ENCODE measurements at regions not wholly inside any gene's neighbourhood (a gene's known extent, or its start where the extent isn't known, plus 50 kb on each side); places are given as distances from the start of the nearest gene placed in this dataset.

DNA sequence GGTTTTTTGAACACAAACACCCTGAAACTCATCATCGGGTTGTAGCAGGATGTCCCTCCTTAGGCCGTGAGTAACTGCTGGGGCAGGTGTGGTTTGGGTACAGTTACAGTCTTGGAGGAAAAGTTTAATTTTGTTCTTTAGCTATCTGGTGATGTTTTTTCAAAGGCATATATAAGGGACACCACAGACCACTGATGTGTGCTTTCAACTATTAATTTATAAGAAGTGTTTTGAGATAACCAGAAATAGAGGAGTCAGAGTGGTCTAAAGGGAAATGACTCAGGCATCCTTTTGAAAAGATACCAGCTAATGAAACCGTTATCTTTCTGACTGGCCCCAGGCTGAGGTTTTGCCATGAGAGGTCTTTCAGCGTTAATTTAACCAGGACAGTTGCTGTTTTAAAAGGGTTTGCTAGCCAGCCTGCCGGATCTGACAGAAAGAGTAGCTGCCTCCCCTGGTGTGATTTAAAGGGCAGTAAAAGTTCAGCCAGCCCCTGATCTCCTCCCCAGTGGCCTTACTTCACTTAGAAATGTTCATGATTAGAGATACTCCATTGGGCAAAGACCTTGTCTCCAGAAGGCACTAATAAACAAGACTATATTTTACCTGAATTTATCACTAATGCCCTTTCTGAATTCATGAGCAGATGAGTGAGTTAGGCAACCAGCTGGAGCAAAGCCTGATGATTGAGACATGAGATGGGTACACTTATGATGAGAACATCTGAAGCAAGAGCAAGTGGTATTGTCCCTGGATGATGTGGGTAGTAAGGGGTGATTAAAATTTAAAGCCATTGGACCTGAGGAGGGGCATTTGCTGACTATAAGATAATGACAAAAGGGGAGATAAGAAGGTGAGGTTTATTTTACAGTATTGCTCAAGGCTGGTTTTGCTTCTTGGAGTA is 482.5 kb upstream of the TBL1XR1 start:
- Histone ChIP-seq H2AFZ (ENCODE audit: low read depth, low read length) (no peak overlapping the region), H3K9me2 (ENCODE audit: insufficient read depth, low read length) (no peaks in the 10 kb centered on the region), H3K9me3 (ENCODE audit: low read length) (no peaks in the 10 kb centered on the region), H3F3A (ENCODE audit: insufficient read depth, low read length, poor library complexity, severe bottlenecking) (peaks cover 4% of the 10 kb centered on the region), H3K4me3 (ENCODE audit: low read length) (no peak overlapping the region), H3K79me2 (replicated peaks; ENCODE audit: insufficient read depth, low read length) (no peaks in the 10 kb centered on the region), H4K20me1 (ENCODE audit: insufficient read depth) (no peaks in the 10 kb centered on the region), H3K4me2 (ENCODE audit: low read length) (no peak overlapping the region), H3K9ac (ENCODE audit: low read length) (no peak overlapping the region), H3K27ac (ENCODE audit: low read length) (no peak overlapping the region), H3K36me3 (ENCODE audit: insufficient read depth, low read length) (no peaks in the 10 kb centered on the region), H3K27me3 (ENCODE audit: insufficient read depth, low read depth, low read length) (no peaks in the 10 kb centered on the region)
- no peak for TF ChIP-seq POLR2AphosphoS5 (IDR thresholded peaks at IDR 0.05)
- no peak for TF ChIP-seq RAD21 (conservative IDR thresholded peaks at IDR 0.05)
- TF ChIP-seq MXI1 (conservative IDR thresholded peaks at IDR 0.05; ENCODE audit: poor library complexity, severe bottlenecking) = no peak
- no peak for TF ChIP-seq SMC3 (conservative IDR thresholded peaks at IDR 0.05; ENCODE audit: poor library complexity)
- no peak for TF ChIP-seq EZH2 (IDR thresholded peaks at IDR 0.05; ENCODE audit: borderline replicate concordance, insufficient read depth, low read length, poor library complexity, severe bottlenecking)
- no peak for TF ChIP-seq REST (IDR thresholded peaks at IDR 0.05; ENCODE audit: borderline replicate concordance)
- TF ChIP-seq TAF1 (IDR thresholded peaks at IDR 0.05; ENCODE audit: low read depth) = no peak
- no peak for TF ChIP-seq CTCF (IDR thresholded peaks at IDR 0.05; ENCODE audit: poor library complexity, severe bottlenecking)
- TF ChIP-seq EP300 (conservative IDR thresholded peaks at IDR 0.05; ENCODE audit: poor library complexity, severe bottlenecking) = no peak

DNA sequence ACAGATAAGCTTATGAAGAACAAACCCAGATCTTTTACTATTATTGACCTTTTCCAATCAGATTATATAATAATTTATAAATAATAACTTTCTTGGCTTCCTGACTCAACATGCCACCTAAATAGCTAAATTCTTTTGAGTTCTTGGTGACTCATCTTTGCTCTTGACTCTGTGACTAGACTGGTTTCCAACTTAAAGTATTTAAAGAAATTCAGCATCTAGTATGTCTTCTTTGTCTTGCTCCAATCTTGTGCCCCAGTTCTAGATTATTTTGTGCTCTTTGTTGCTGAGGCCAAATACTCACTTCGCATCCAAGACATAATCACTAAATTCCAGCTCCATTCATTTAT is 483.2 kb upstream of the TBL1XR1 start:
- Histone ChIP-seq H3K4me3 (ENCODE audit: low read length) (no peak overlapping the region), H3K9me2 (ENCODE audit: insufficient read depth, low read length) (no peaks in the 10 kb centered on the region), H3K9me3 (ENCODE audit: low read length) (no peaks in the 10 kb centered on the region), H3F3A (ENCODE audit: insufficient read depth, low read length, poor library complexity, severe bottlenecking) (peaks cover 4% of the 10 kb centered on the region), H3K27me3 (ENCODE audit: insufficient read depth, low read depth, low read length) (no peaks in the 10 kb centered on the region), H3K79me2 (replicated peaks; ENCODE audit: insufficient read depth, low read length) (no peaks in the 10 kb centered on the region), H3K4me2 (ENCODE audit: low read length) (no peak overlapping the region), H3K9ac (ENCODE audit: low read length) (no peak overlapping the region), H4K20me1 (ENCODE audit: insufficient read depth) (no peaks in the 10 kb centered on the region), H2AFZ (ENCODE audit: low read depth, low read length) (no peak overlapping the region), H3K27ac (ENCODE audit: low read length) (no peak overlapping the region), H3K36me3 (ENCODE audit: insufficient read depth, low read length) (no peaks in the 10 kb centered on the region)
- TF ChIP-seq CTCF (IDR thresholded peaks at IDR 0.05; ENCODE audit: poor library complexity, severe bottlenecking) (no peak), EZH2 (IDR thresholded peaks at IDR 0.05; ENCODE audit: borderline replicate concordance, insufficient read depth, low read length, poor library complexity, severe bottlenecking) (no peak), MXI1 (conservative IDR thresholded peaks at IDR 0.05; ENCODE audit: poor library complexity, severe bottlenecking) (no peak), RAD21 (conservative IDR thresholded peaks at IDR 0.05) (no peak), REST (IDR thresholded peaks at IDR 0.05; ENCODE audit: borderline replicate concordance) (no peak), TAF1 (IDR thresholded peaks at IDR 0.05; ENCODE audit: low read depth) (no peak), POLR2AphosphoS5 (IDR thresholded peaks at IDR 0.05) (no peak), EP300 (conservative IDR thresholded peaks at IDR 0.05; ENCODE audit: poor library complexity, severe bottlenecking) (no peak), SMC3 (conservative IDR thresholded peaks at IDR 0.05; ENCODE audit: poor library complexity) (no peak)

Data from neural cell (in vitro differentiated cells).